HG03469 (cell line): ENCODE measurements at regions not wholly inside any gene's neighbourhood (a gene's known extent, or its start where the extent isn't known, plus 50 kb on each side); places are given as distances from the start of the nearest gene placed in this dataset.
"Not testable (repeated sequence)": the region's sequence is repeated elsewhere in the genome, so short reads cannot be mapped to it uniquely, and the experiment has no call there.

Experiments used
- ATAC-seq: cut with Tn5 transposase; IDR thresholded peaks from one replicate; pipeline ENCODE4 v1.9.1; 2021; ENCODE audit warnings: mild to moderate bottlenecking, moderate library complexity, moderate number of reproducible peaks; ENCODE audit not compliant: unreplicated experiment

GRCh38 chr13:18248533-18249240, 932.9 kb downstream of the TUBA3C start:
- not testable (repeated sequence) for ATAC-seq

GRCh38 chr13:18240086-18240485, 941.5 kb downstream of the TUBA3C start:
- ATAC-seq: not testable (repeated sequence)

GRCh38 chr13:18238586-18238985, 943.0 kb downstream of the TUBA3C start:
- ATAC-seq: not testable (repeated sequence)

GRCh38 chr13:18236528-18236815, 945.2 kb downstream of the TUBA3C start:
- ATAC-seq: no peak

- no peak for ATAC-seq
These were observed 945.7 kb downstream of the TUBA3C start for GRCh38 chr13:18235756-18236527.

- no peak for ATAC-seq
These were observed 946.5 kb downstream of the TUBA3C start for GRCh38 chr13:18235172-18235571.

GRCh38 chr13:18234451-18234850, 947.2 kb downstream of the TUBA3C start:
- not testable (repeated sequence) for ATAC-seq

GRCh38 chr13:18233783-18234299, 947.8 kb downstream of the TUBA3C start:
- no peak for ATAC-seq

- no peak for ATAC-seq
These were observed 948.4 kb downstream of the TUBA3C start for GRCh38 chr13:18232994-18233782.

- no peak for ATAC-seq
These were observed 949.2 kb downstream of the TUBA3C start for GRCh38 chr13:18232298-18232993.

GRCh38 chr13:18224411-18224810, 957.2 kb downstream of the TUBA3C start:
- not testable (repeated sequence) for ATAC-seq

GRCh38 chr13:18214689-18215088, 966.9 kb downstream of the TUBA3C start:
- peak; percentile 24 for ATAC-seq

GRCh38 chr13:18213511-18213910, 968.1 kb downstream of the TUBA3C start:
- ATAC-seq: not testable (repeated sequence)

GRCh38 chr13:18212873-18213272, 968.8 kb downstream of the TUBA3C start:
- peak; percentile 22 for ATAC-seq

GRCh38 chr13:18211752-18212560, 969.7 kb downstream of the TUBA3C start:
- peak; percentile 85 for ATAC-seq

GRCh38 chr13:18204614-18205178, 976.9 kb downstream of the TUBA3C start:
- not testable (repeated sequence) for ATAC-seq

- ATAC-seq: not testable (repeated sequence)
These were observed 986.3 kb downstream of the TUBA3C start for GRCh38 chr13:18195365-18195678.

- ATAC-seq: not testable (repeated sequence)
These were observed 986.8 kb downstream of the TUBA3C start for GRCh38 chr13:18194631-18195364.

- not testable (repeated sequence) for ATAC-seq
These were observed 987.5 kb downstream of the TUBA3C start for GRCh38 chr13:18194104-18194503.
